ENCODE measurements at regions not wholly inside any gene's neighbourhood (a gene's known extent, or its start where the extent isn't known, plus 50 kb on each side); places are given as distances from the start of the nearest gene placed in this dataset.
A peak's percentile ranks its signal among the peaks of the same experiment; 100 is the strongest.

GRCh38 chr4:89422441-89422990, 114.9 kb upstream of the GPRIN3 start:
- no peak for DNase-seq (ENCODE audit: low spot score)

- DNase-seq (ENCODE audit: low spot score), result no peak
Measured at GRCh38 chr4:89420507-89420906, 112.9 kb upstream of the GPRIN3 start.

- no peak for DNase-seq (ENCODE audit: low spot score)
Measured at GRCh38 chr4:89419111-89419695, 111.6 kb upstream of the GPRIN3 start.

- no peak for DNase-seq (ENCODE audit: low spot score)
Measured at GRCh38 chr4:89416960-89417359, 109.4 kb upstream of the GPRIN3 start.

GRCh38 chr4:89413518-89413917, 105.9 kb upstream of the GPRIN3 start:
- DNase-seq (ENCODE audit: low spot score), result no peak

- DNase-seq (ENCODE audit: low spot score), result peak; percentile 39
Measured at GRCh38 chr4:89411539-89412309, 104.1 kb upstream of the GPRIN3 start.

GRCh38 chr4:89410687-89411086, 103.1 kb upstream of the GPRIN3 start:
- DNase-seq (ENCODE audit: low spot score), result no peak

GRCh38 chr4:89404530-89404929, 96.9 kb upstream of the GPRIN3 start:
- no peak for DNase-seq (ENCODE audit: low spot score)

- no peak for DNase-seq (ENCODE audit: low spot score)
Measured at GRCh38 chr4:89403826-89404225, 96.2 kb upstream of the GPRIN3 start.

GRCh38 chr4:89400287-89401035, 92.9 kb upstream of the GPRIN3 start:
- DNase-seq (ENCODE audit: low spot score), result no peak

- no peak for DNase-seq (ENCODE audit: low spot score)
Measured at GRCh38 chr4:89398644-89399043, 91.0 kb upstream of the GPRIN3 start.

GRCh38 chr4:89398146-89398545, 90.5 kb upstream of the GPRIN3 start:
- DNase-seq (ENCODE audit: low spot score), result no peak

GRCh38 chr4:89397441-89397840, 89.8 kb upstream of the GPRIN3 start:
- DNase-seq (ENCODE audit: low spot score), result no peak

- no peak for DNase-seq (ENCODE audit: low spot score)
Measured at GRCh38 chr4:89382439-89382838, 74.8 kb upstream of the GPRIN3 start.

- DNase-seq (ENCODE audit: low spot score), result no peak
Measured at GRCh38 chr4:89380980-89381379, 73.4 kb upstream of the GPRIN3 start.

GRCh38 chr4:89379511-89380044, 72.0 kb upstream of the GPRIN3 start:
- DNase-seq (ENCODE audit: low spot score), result no peak

GRCh38 chr4:89373394-89373793, 65.8 kb upstream of the GPRIN3 start:
- no peak for DNase-seq (ENCODE audit: low spot score)

- DNase-seq (ENCODE audit: low spot score), result no peak
Measured at GRCh38 chr4:89371614-89372013, 64.0 kb upstream of the GPRIN3 start.

GRCh38 chr4:89369581-89369980, 62.0 kb upstream of the GPRIN3 start:
- DNase-seq (ENCODE audit: low spot score), result no peak

GRCh38 chr4:89368861-89369260, 61.3 kb upstream of the GPRIN3 start:
- no peak for DNase-seq (ENCODE audit: low spot score)

GRCh38 chr4:89365776-89366175, 58.2 kb upstream of the GPRIN3 start:
- DNase-seq (ENCODE audit: low spot score), result no peak

- DNase-seq (ENCODE audit: low spot score), result no peak
Measured at GRCh38 chr4:89365375-89365774, 57.8 kb upstream of the GPRIN3 start.

GRCh38 chr4:89364541-89364940, 56.9 kb upstream of the GPRIN3 start:
- no peak for DNase-seq (ENCODE audit: low spot score)
